HG03159 (cell line): ENCODE measurements at regions not wholly inside any gene's neighbourhood (a gene's known extent, or its start where the extent isn't known, plus 50 kb on each side); places are given as distances from the start of the nearest gene placed in this dataset.

Experiments used
- ATAC-seq: cut with Tn5 transposase; IDR thresholded peaks from one replicate; pipeline ENCODE4 v1.9.1; 2021; ENCODE audit warnings: mild to moderate bottlenecking, moderate library complexity; ENCODE audit not compliant: unreplicated experiment

- no peak for ATAC-seq
These were observed 298.4 kb upstream of the IRX4 start for GRCh38 chr5:2181149-2181548.

DNA sequence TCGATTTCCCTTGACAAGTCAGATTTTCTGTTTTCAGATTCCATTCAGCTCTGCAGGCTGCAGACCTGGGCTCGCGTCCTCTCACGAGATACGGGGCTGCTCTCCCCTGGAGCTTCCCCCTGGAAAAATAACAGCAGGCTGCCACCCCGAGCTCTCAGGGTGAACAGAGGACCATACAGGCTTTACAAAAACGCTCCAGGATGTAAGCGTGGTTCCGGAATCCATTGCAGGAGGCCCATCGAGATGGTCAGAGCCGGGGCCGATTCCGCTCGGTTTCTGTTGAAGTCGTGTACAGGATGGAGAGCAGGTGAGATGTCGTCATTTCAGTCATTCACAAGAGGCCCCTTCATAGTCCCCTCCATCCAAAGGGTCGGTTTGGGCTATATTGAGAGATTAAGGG is 297.7 kb upstream of the IRX4 start:
- no peak for ATAC-seq

DNA sequence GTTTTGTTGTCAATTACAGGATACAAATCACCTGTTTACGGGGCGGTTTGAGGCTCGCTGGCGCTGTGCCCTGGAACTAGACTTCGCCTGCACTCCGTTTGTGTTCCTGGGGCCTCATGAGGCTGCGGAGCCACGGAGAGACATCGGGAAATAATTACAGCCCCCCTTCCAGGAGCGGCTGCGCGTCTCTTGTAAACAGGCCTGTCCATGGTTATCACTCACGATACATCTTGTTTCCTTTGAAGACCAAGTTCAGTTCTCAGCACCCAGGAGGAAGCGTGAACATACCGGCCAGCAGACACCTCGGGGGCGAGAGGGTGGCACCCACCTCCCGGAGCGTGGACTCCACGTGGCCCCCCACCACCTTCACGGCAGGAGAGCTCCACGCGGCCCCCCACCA is 297.1 kb upstream of the IRX4 start:
- ATAC-seq: no peak

DNA sequence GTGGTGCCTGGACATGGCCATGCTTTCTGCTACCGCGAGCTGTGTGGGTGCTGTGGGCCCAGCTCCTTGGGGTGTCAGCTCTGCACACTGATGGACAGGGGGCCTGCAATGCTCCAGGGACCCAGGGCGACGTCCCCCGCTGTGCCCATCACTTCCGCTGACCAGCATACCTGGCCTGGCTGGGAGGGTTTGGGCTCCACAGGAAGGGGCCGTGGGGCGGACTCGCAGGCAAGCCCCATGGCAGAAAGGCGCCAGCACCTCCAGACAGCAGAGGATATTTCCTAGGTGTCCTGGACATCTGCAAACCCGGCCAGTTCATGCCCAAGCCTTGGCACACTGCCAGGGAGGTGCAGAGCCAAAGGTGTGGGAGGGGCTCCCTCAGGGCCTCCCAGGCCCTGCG is 295.8 kb upstream of the IRX4 start:
- ATAC-seq: no peak

- no peak for ATAC-seq
These were observed 295.3 kb upstream of the IRX4 start for GRCh38 chr5:2178071-2178477.

- ATAC-seq: no peak
These were observed 294.5 kb upstream of the IRX4 start for GRCh38 chr5:2177244-2177643.

- ATAC-seq: no peak
These were observed 293.9 kb upstream of the IRX4 start for GRCh38 chr5:2176581-2176980.

GRCh38 chr5:2175842-2176404 is 293.2 kb upstream of the IRX4 start:
- ATAC-seq: no peak

DNA sequence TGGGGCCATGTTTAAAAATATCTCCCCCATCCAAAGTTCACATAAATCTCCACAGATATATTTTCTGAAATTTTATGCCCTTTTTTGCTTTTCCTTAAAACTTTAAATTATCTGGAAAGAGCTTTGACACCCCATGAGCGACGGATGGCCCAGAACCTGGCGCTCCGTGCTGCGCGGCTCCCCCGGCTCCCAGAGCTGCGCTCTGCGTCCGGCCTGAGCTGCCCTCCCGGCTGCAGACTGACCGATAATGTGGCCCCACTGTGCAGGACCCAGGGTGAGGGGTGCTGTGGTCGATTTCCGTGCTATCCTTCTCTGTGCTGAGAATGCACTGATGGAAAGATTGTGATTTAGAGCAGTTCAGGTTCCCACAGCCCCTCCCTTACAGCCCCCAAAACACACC is 292.3 kb upstream of the IRX4 start:
- no peak for ATAC-seq

- no peak for ATAC-seq
These were observed 291.8 kb upstream of the IRX4 start for GRCh38 chr5:2174538-2174937.

DNA sequence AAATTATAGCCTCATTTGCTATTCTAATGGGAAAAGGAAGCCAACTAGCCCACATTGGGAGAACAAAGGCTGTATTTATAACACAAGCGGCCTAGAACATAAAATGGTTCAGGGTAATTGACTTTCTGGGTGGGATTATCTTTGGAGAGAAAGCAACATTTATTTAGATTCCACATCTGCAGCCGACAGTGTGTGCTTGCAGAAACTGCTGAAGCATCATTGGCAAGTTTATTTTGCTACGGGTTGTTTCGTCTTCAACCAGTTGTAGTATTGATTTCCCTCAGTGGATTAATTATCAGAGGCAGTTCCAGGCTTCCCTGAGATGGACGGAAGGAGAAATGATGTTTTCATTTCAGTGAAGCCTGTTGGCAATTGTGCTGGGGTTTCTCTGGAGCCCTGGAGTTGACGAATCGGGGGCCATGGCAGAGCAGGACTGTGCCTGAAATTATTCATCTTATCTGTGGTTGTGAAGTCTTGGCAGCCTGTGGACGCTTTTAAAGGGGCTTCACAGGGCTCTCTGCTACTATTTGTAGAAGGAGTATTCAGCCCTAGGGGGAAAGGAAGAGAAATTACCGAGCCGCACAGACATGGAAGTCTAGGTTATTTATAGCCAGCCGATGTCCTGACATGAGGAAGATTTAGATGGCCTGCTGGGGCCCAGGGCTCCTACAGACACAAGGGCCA is 290.6 kb upstream of the IRX4 start:
- ATAC-seq: no peak

DNA sequence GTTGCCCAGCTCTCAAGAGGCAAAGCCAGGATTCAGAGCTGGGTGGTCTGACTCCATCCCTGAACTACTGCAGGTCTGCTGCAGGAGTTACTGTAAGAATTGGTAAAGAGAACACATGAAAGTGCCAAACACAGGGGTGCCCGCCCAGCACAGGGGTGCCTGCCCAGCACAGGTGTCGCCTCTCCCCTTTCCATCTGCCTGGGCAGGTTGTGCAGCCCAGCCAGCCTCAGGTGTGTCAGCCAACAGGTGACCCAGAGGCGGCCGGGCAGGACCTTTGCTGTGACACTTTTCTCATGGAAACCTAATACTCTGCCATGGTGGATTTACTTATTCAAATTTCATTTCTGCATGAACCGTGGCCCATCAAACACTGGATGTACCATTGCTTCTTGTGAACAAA is 289.7 kb upstream of the IRX4 start:
- no peak for ATAC-seq

DNA sequence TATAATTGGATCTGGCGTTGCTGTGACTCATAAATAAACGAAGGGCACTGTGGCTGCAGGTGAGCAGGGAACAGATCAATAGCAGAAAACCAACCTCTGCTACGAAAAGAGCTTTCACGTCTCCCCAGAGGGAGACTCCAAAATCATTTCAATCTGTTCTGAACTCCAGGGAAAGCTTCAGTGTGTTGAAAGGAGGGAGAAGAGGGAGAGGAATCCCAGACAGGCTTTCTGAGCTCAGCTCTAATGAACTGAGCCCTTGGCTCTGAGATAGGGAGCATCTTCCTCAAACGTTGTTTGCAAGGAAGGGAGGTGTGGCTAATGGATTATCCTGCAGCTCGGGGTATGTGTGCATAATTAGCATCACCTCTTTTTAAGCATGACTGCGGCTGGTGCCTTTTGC is 288.0 kb upstream of the IRX4 start:
- ATAC-seq: no peak

- no peak for ATAC-seq
These were observed 287.4 kb upstream of the IRX4 start for GRCh38 chr5:2169850-2170760.

- ATAC-seq: no peak
These were observed 286.7 kb upstream of the IRX4 start for GRCh38 chr5:2169430-2169808.

GRCh38 chr5:2168601-2169429 is 286.1 kb upstream of the IRX4 start:
- ATAC-seq: no peak

DNA sequence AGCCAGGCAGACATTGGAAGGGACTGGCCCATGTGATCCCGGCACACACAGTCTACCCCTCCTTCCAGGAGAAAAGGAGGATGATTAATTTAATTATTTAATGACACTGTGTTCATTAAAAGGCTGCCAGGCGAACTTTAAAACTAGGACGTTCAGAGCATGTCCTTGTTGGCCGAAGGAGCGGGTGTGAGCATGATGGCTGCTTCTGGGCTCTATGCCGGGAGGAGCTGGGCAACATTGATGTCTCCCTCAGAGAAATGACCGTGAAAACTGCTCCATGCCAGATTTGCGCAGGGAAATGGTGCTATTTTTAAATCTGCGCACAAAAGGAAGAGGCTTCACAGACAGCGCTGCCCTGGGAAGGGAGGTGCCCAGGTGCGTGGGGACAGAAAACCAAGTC is 284.9 kb upstream of the IRX4 start:
- no peak for ATAC-seq

- ATAC-seq: no peak
These were observed 284.3 kb upstream of the IRX4 start for GRCh38 chr5:2166979-2167377.

DNA sequence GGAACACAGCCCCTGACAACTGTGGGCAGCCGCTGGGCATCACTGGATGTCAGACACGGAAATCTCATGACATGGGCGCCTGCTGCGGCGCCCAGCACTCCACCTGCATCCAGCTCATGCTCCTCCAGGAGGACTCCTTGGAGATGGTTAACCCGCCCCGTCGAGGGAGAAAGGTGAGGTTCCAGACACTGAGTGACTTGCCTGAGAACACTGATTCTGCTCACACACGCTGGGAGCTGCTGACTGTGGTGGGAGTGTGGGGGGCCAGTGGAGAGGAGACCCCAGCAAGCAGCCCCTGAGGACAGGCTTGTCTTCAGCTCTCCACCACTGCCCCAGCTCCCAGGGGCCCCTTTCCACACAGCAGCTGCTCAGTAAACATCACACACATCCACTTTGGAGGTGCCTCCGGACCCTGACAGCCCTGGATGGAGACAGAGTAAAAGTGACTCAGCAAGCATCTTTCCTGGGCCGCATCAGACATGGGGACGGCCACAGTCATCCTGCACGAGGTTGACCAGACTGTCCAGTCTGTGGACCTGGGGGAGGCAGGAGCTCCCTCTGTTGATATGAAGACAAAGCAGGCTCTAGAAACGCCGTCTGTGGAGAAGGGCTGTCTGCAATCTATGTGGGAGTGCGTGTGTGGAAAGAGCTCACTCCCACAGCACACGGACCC is 283.7 kb upstream of the IRX4 start:
- ATAC-seq: no peak

GRCh38 chr5:2165615-2166305 is 283.0 kb upstream of the IRX4 start:
- ATAC-seq: no peak
